Peyer's patch (tissue), 4 donors: ENCODE measurements at regions not wholly inside any gene's neighbourhood (a gene's known extent, or its start where the extent isn't known, plus 50 kb on each side); places are given as distances from the start of the nearest gene placed in this dataset.

ENCODE experiments used
- DNase-seq, 3 donors: peaks; one replicate each; pipeline ENCODE4 v3.0.0-alpha.2; 2017 to 2019
- H3K27ac ChIP-seq, 4 donors: fragments of 200-600 bp; sonication (generic); one replicate each; pipeline ENCODE4 v1.5.1; 2016 to 2019
- H3K27me3 ChIP-seq, 2 donors: fragments of 200-600 bp; sonication (generic); one replicate each; pipeline ENCODE4 v1.5.1; 2019
- H3K36me3 ChIP-seq, 3 donors: fragments of 200-600 bp; sonication (generic); one replicate each; pipeline ENCODE4 v1.5.1; 2016 to 2019
- H3K4me1 ChIP-seq, 4 donors: fragments of 200-600 bp; sonication (generic); one replicate each; pipeline ENCODE4 v1.5.1; 2016 to 2019
- H3K4me3 ChIP-seq, 4 donors: fragments of 200-600 bp; sonication (generic); 1 replicate in 3 of 4; 2 replicates in 1 of 4; pipeline ENCODE4 v1.5.1; 2016 to 2019; ENCODE audit warnings: mild to moderate bottlenecking in 1 of 4
- H3K9me3 ChIP-seq, 4 donors: fragments of 200-600 bp; sonication (generic); one replicate each; pipeline ENCODE4 v1.5.1; 2016 to 2019; ENCODE audit warnings: mild to moderate bottlenecking in 1 of 4
- POLR2A ChIP-seq, 2 donors: fragments of 450-650 bp; IDR thresholded peaks; one replicate each; pipeline ENCODE4 v1.5.1; 2017; ENCODE audit warnings: antibody characterized with exemption in 2 of 2, mild to moderate bottlenecking in 2 of 2, moderate library complexity in 2 of 2
- TF ChIP-seq, protein P1 (sequence below), 6 experiments: fragments of 450-650 bp in 4 of 6; fragments of 200-600 bp in 2 of 6; sonication (generic) in 1 of 6; IDR thresholded peaks; one replicate each; pipeline ENCODE4 v1.5.1; 2017 to 2019; ENCODE audit warnings: antibody characterized with exemption in 6 of 6, mild to moderate bottlenecking in 3 of 6, moderate library complexity in 1 of 6

- Histone ChIP-seq H3K27ac (no peak overlapping the region), H3K4me1 (peaks cover 0 to under 1% (median under 1%) of the 10 kb centered on the region in 4 donors), H3K27me3 (no peaks in the 10 kb centered on the region), H3K36me3 (no peaks in the 10 kb centered on the region), H3K9me3 (no peaks in the 10 kb centered on the region), H3K4me3 (no peak overlapping the region)
- TF ChIP-seq, protein P1, sequence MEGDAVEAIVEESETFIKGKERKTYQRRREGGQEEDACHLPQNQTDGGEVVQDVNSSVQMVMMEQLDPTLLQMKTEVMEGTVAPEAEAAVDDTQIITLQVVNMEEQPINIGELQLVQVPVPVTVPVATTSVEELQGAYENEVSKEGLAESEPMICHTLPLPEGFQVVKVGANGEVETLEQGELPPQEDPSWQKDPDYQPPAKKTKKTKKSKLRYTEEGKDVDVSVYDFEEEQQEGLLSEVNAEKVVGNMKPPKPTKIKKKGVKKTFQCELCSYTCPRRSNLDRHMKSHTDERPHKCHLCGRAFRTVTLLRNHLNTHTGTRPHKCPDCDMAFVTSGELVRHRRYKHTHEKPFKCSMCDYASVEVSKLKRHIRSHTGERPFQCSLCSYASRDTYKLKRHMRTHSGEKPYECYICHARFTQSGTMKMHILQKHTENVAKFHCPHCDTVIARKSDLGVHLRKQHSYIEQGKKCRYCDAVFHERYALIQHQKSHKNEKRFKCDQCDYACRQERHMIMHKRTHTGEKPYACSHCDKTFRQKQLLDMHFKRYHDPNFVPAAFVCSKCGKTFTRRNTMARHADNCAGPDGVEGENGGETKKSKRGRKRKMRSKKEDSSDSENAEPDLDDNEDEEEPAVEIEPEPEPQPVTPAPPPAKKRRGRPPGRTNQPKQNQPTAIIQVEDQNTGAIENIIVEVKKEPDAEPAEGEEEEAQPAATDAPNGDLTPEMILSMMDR (IDR thresholded peaks at IDR 0.05) = no peak
- no peak for TF ChIP-seq POLR2A (IDR thresholded peaks at IDR 0.05)
- no peak for DNase-seq
Observed at GRCh38 chr1:48099072-48099773, 102.0 kb upstream of the TRABD2B start.

DNA sequence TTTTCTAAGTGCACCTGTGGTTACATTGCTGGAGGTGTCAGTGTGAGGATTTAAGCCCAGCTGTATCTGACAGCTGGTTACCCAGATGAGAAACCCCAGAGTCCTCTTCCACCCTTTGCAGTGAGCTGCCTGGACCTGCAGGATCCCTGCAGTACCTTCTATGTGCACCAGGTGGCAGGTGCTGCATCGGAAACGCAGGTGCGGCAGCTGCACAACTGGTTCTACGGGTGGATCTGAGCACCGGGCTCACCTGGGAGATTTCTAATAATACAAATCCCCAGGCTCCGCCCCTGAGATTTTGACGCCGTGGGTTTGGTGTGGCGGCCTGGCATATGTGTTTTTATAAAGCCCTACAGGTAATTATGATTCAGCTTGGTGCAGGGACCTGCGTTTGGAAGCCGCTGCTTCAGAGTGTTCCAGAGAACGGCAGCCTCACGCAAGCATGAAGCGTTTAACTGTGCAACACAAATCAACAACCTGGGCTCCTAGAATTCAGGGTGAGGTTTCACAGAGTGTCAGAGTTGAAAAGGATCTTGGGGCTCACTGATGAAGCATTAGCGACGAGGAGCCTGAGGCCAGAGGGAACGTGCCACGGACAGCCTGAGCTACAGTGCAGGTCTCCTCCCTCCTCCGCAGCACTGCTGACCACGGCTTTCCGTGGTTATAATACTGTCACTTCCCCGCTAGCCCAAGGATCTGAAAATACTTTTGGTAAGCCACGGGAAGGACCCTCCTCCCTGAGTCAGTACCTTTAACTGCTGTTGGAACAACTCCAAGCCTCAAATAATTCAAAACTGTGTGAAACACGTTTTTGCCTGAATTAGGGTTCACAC lies 96.7 kb upstream of the TRABD2B start:
- peak; percentile 46 to 91 (median 89) for DNase-seq
- TF ChIP-seq, protein P1 (IDR thresholded peaks at IDR 0.05) = peak in 5 of 6 experiments; percentile 50 to 91 (median 89)
- no peak for TF ChIP-seq POLR2A (IDR thresholded peaks at IDR 0.05)
- H3K36me3 ChIP-seq = no peaks in the 10 kb centered on the region
- H3K27me3 ChIP-seq = no peaks in the 10 kb centered on the region
- no peak overlapping the region for H3K27ac ChIP-seq
- peak overlapping the region in 2 of 4 donors; percentile 27 to 28 for H3K4me3 ChIP-seq
- H3K9me3 ChIP-seq = no peaks in the 10 kb centered on the region
- peaks cover 0 to 8% (median 2%) of the 10 kb centered on the region in 4 donors for H3K4me1 ChIP-seq

DNA sequence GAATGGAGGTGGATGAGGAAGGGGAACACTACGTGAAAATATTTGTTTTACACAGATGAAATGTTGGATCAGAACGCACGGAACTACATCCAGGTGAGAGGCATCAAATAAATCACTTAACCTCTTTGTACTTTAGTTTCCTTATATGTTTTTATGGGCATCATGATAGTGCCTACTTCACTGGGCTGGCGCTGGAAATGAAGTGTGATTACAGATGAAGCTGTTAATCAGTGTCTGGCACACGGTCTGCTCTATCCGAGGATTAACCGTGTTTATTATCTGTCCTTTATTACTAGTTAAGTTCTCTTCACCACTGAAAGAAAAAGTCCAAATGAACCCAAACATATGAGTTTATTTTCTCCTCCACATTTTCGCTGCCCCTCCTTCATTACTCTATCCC lies 96.0 kb upstream of the TRABD2B start:
- Histone ChIP-seq H3K4me1 (peaks cover 0 to 8% (median 2%) of the 10 kb centered on the region in 4 donors), H3K27ac (no peak overlapping the region), H3K36me3 (no peaks in the 10 kb centered on the region), H3K4me3 (no peak overlapping the region), H3K27me3 (no peaks in the 10 kb centered on the region), H3K9me3 (no peaks in the 10 kb centered on the region)
- TF ChIP-seq, protein P1 (IDR thresholded peaks at IDR 0.05) = no peak
- TF ChIP-seq POLR2A (IDR thresholded peaks at IDR 0.05) = no peak
- DNase-seq = peak in 1 of 3 donors; percentile 66

- TF ChIP-seq POLR2A (IDR thresholded peaks at IDR 0.05) = no peak
- TF ChIP-seq, protein P1 (IDR thresholded peaks at IDR 0.05) = no peak
- no peak overlapping the region for H3K27ac ChIP-seq
- no peaks in the 10 kb centered on the region for H3K36me3 ChIP-seq
- no peaks in the 10 kb centered on the region for H3K27me3 ChIP-seq
- no peak overlapping the region for H3K4me3 ChIP-seq
- peaks cover 0 to 8% (median 2%) of the 10 kb centered on the region in 4 donors for H3K4me1 ChIP-seq
- no peak for DNase-seq
- no peaks in the 10 kb centered on the region for H3K9me3 ChIP-seq
Observed at GRCh38 chr1:48092401-48092800, 95.2 kb upstream of the TRABD2B start.

DNA sequence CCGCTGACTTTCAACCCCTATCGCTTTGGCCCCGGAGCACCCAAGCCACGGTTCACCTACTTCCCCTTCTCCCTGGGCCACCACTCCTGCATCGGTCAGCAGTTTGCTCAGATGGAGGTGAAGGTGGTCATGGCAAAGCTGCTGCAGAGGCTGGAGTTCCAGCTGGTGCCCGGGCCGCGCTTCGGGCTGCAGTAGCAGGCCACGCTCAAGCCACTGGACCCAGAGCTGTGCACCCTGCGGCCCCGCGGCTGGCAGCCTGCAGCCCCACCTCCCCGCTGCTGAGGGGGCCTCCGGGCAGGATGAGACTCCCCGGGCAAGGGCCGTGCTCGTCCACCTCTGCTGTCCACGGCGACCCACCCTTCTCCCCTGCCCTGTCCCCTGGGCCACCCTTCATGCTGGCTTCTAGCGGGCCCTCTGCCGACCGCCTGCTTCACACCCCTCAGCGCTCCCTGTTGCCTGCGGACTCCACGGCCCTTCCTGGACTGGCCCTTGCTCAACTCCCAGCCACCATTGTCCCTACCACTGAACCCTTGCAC lies 92.2 kb upstream of the TRABD2B start:
- Histone ChIP-seq H3K27me3 (no peaks in the 10 kb centered on the region), H3K27ac (no peak overlapping the region), H3K4me1 (peaks cover 0 to 8% (median 2%) of the 10 kb centered on the region in 4 donors), H3K4me3 (no peak overlapping the region), H3K36me3 (no peaks in the 10 kb centered on the region), H3K9me3 (no peaks in the 10 kb centered on the region)
- DNase-seq = no peak
- TF ChIP-seq POLR2A (IDR thresholded peaks at IDR 0.05) = no peak
- TF ChIP-seq, protein P1 (IDR thresholded peaks at IDR 0.05) = no peak
